ENCODE measurements at regions not wholly inside any gene's neighbourhood (a gene's known extent, or its start where the extent isn't known, plus 50 kb on each side); places are given as distances from the start of the nearest gene placed in this dataset.

DNA sequence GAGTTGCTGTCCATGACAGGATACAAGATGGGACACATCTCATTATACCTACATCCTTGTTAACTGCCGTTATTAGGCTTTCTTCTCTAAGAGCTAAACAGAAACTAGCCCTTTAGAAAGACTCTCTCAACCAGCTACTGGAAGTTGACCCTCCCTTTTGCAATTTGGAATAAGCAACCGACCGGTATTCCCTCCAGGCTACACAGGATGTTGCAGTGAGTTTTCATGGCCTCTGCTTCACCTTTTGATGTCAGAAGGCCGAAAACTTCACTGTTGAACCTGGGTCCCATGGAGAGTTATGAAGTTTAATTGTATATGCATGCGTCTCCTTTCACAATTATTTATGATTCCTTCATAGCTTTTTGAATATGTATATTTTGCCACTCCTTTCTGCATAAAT lies 1042.5 kb upstream of the SPRY2 start:
- TF ChIP-seq CTCF (conservative IDR thresholded peaks at IDR 0.05; ENCODE audit: low read depth, low read length) (no peak), POLR2A (IDR thresholded peaks at IDR 0.05; ENCODE audit: low read depth, low read length) (no peak), RAD21 (IDR thresholded peaks at IDR 0.05; ENCODE audit: low read length) (no peak), MXI1 (IDR thresholded peaks at IDR 0.05; ENCODE audit: borderline replicate concordance, low read depth, low read length) (no peak), USF2 (IDR thresholded peaks at IDR 0.05; ENCODE audit: low read depth, low read length) (no peak), RFX5 (IDR thresholded peaks at IDR 0.05; ENCODE audit: low read depth, low read length) (no peak), MAFK (IDR thresholded peaks at IDR 0.05; ENCODE audit: low read depth, low read length) (no peak)

Data from IMR-90 (cell line).